VCaP (cell line): ENCODE measurements at regions not wholly inside any gene's neighbourhood (a gene's known extent, or its start where the extent isn't known, plus 50 kb on each side); places are given as distances from the start of the nearest gene placed in this dataset.
A peak's percentile ranks its signal among the peaks of the same experiment; 100 is the strongest.

ENCODE experiments used
- H3K27ac ChIP-seq: fragments of 450-650 bp; 2 replicates; pipeline ENCODE4 v1.5.1; 2017
- CTCF ChIP-seq: fragments of 450-650 bp; conservative IDR thresholded peaks from 2 replicates; pipeline ENCODE4 v1.5.1; 2017; ENCODE audit warnings: mild to moderate bottlenecking, moderate library complexity

GRCh38 chr4:27350161-27350560 is 489.5 kb downstream of the STIM2 start:
- H3K27ac ChIP-seq: no peak overlapping the region
- no peak for TF ChIP-seq CTCF

DNA sequence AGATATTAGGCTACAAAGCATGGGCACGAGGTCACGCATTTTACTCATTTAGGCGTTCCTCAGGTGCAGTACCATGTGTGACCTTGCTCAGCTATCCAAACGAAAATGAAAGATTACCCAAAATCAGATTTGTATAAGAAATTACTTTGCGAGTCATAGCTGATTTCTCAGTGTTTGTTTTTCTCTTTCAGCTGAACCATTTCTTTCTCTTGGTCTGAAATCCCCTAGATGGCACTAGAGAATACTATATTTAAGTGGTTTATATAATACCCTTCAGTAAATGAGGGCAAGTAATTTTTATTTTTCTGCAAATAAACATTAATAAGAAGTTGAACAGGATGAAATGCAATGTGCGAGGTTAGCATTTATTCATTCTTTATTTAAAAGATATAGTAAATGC is 496.6 kb downstream of the STIM2 start:
- H3K27ac ChIP-seq: no peak overlapping the region

GRCh38 chr4:27358269-27358668 is 497.6 kb downstream of the STIM2 start:
- TF ChIP-seq CTCF: no peak
- H3K27ac ChIP-seq: no peak overlapping the region

More for the DNA sequence above, 496.6 kb downstream of the STIM2 start:
- TF ChIP-seq CTCF: peak; percentile 73

- no peak for TF ChIP-seq CTCF
- H3K27ac ChIP-seq: no peak overlapping the region
Observed at GRCh38 chr4:27360131-27360530, 499.5 kb downstream of the STIM2 start.

GRCh38 chr4:27360790-27361267 is 500.2 kb downstream of the STIM2 start:
- H3K27ac ChIP-seq: no peak overlapping the region
- TF ChIP-seq CTCF: no peak

DNA sequence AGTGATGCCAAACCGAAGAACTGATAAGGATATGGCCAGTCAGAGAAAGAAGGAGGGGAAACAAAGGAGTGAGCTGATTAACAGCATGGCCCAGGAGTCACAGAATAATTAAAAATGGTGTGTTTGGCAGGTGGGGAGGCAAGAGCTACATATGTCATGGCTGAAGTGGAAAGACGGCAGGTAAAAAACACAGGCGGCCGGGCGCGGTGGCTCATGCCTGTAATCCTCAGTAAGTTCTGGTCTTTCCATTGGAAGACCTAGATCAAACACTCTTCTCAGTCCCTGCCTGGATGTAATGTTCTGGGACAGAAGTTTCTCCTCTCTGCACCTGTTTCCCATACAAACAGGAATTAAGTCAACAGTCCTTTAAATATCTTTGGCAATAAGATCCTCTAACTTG is 503.9 kb downstream of the STIM2 start:
- H3K27ac ChIP-seq: no peak overlapping the region
- no peak for TF ChIP-seq CTCF

- H3K27ac ChIP-seq: no peak overlapping the region
- TF ChIP-seq CTCF: no peak
Observed at GRCh38 chr4:27366104-27366823, 505.6 kb downstream of the STIM2 start.
